Activated CD8-positive, alpha-beta T cell treated with anti-CD3 and anti-CD28 coated beads for 36 hours (primary cell): ENCODE measurements at regions not wholly inside any gene's neighbourhood (a gene's known extent, or its start where the extent isn't known, plus 50 kb on each side); places are given as distances from the start of the nearest gene placed in this dataset.

Experiments
- ATAC-seq: fragments of 200-7000 bp; cut with Tn5 transposase; one replicate; pipeline ENCODE4 v1.10.0; 2021; ENCODE audit warnings: mild to moderate bottlenecking, moderate library complexity
- CTCF ChIA-PET: fragments of 350-600 bp; sonication (Branson Sonifier 250); formaldehyde crosslinking; loops from one replicate; lab custom pipeline; 2021; ENCODE audit warnings: antibody characterized with exemption; lab: Charles Lee
- POLR2A ChIA-PET: fragments of 350-600 bp; sonication (Branson Sonifier 250); formaldehyde crosslinking; loops from one replicate; lab custom pipeline; 2021; ENCODE audit warnings: antibody characterized with exemption; lab: Charles Lee
- DNase-seq: peaks from one replicate; pipeline ENCODE4 v3.0.0-alpha.2; 2020
- H3K27ac Mint-ChIP-seq: one replicate; pipeline ENCODE4 v1.8.0; 2021; ENCODE audit warnings: mild to moderate bottlenecking, mixed read lengths
- H3K27me3 Mint-ChIP-seq: one replicate; pipeline ENCODE4 v1.8.0; 2021; ENCODE audit warnings: mixed read lengths
- H3K36me3 Mint-ChIP-seq: one replicate; pipeline ENCODE4 v1.8.0; 2021; ENCODE audit warnings: low read depth, mixed read lengths
- H3K4me1 Mint-ChIP-seq: one replicate; pipeline ENCODE4 v1.8.0; 2021; ENCODE audit warnings: low read depth, mixed read lengths
- H3K4me3 Mint-ChIP-seq: one replicate; pipeline ENCODE4 v1.8.0; 2021; ENCODE audit warnings: mild to moderate bottlenecking, moderate library complexity, mixed read lengths
- H3K9me3 Mint-ChIP-seq: one replicate; pipeline ENCODE4 v1.8.0; 2021; ENCODE audit warnings: mixed read lengths
- CTCF ChIP-seq: fragments of 200-600 bp; IDR thresholded peaks from one replicate; pipeline ENCODE4 v1.8.0; 2022; ENCODE audit warnings: antibody characterized with exemption, mild to moderate bottlenecking
- intact Hi-C: fragments of 100-400 bp; cut with micrococcal nuclease; formaldehyde crosslinking; loops from one replicate; pipeline ENCODE4 v1.10.0; 2022

GRCh38 chr13:90091611-90092010, 1255.9 kb upstream of the MIR17HG start:
- POLR2A ChIA-PET, result no interaction called here
- CTCF ChIA-PET, result no interaction called here
- no peaks in the 10 kb centered on the region for H3K27me3 Mint-ChIP-seq
- H3K4me1 Mint-ChIP-seq, result no peaks in the 10 kb centered on the region
- H3K36me3 Mint-ChIP-seq, result no peaks in the 10 kb centered on the region
- intact Hi-C loops, result no loop called here
- ATAC-seq (no peak), DNase-seq (no peak)
- H3K27ac Mint-ChIP-seq, result no peak overlapping the region
- TF ChIP-seq CTCF, result no peak
- H3K9me3 Mint-ChIP-seq, result peaks cover 10% of the 10 kb centered on the region
- H3K4me3 Mint-ChIP-seq, result no peak overlapping the region

GRCh38 chr13:90094357-90094756, 1253.1 kb upstream of the MIR17HG start:
- no peak overlapping the region for H3K27ac Mint-ChIP-seq
- POLR2A ChIA-PET, result no interaction called here
- intact Hi-C loops, result no loop called here
- H3K36me3 Mint-ChIP-seq, result no peaks in the 10 kb centered on the region
- no peak for DNase-seq
- no peak for ATAC-seq
- no peaks in the 10 kb centered on the region for H3K4me1 Mint-ChIP-seq
- no peak for TF ChIP-seq CTCF
- CTCF ChIA-PET, result no interaction called here
- no peak overlapping the region for H3K4me3 Mint-ChIP-seq
- no peaks in the 10 kb centered on the region for H3K27me3 Mint-ChIP-seq
- H3K9me3 Mint-ChIP-seq, result peaks cover 10% of the 10 kb centered on the region

- no peaks in the 10 kb centered on the region for H3K27me3 Mint-ChIP-seq
- peaks cover 18% of the 10 kb centered on the region for H3K9me3 Mint-ChIP-seq
- DNase-seq (no peak), ATAC-seq (no peak)
- H3K36me3 Mint-ChIP-seq, result no peaks in the 10 kb centered on the region
- H3K4me1 Mint-ChIP-seq, result no peaks in the 10 kb centered on the region
- H3K4me3 Mint-ChIP-seq, result no peak overlapping the region
- POLR2A ChIA-PET, result no interaction called here
- H3K27ac Mint-ChIP-seq, result no peak overlapping the region
- no peak for TF ChIP-seq CTCF
- CTCF ChIA-PET, result no interaction called here
- intact Hi-C loops, result no loop called here
Observed at GRCh38 chr13:90098577-90098976, 1248.9 kb upstream of the MIR17HG start.

GRCh38 chr13:90099847-90100246, 1247.6 kb upstream of the MIR17HG start:
- H3K36me3 Mint-ChIP-seq, result no peaks in the 10 kb centered on the region
- ATAC-seq, result no peak
- intact Hi-C loops, result no loop called here
- peaks cover 20% of the 10 kb centered on the region for H3K9me3 Mint-ChIP-seq
- no peaks in the 10 kb centered on the region for H3K4me1 Mint-ChIP-seq
- no peak for TF ChIP-seq CTCF
- ChIA-PET CTCF (no interaction called here), POLR2A (no interaction called here)
- H3K27me3 Mint-ChIP-seq, result no peaks in the 10 kb centered on the region
- H3K27ac Mint-ChIP-seq, result no peak overlapping the region
- H3K4me3 Mint-ChIP-seq, result no peak overlapping the region
- no peak for DNase-seq

GRCh38 chr13:90103099-90103784, 1244.2 kb upstream of the MIR17HG start:
- POLR2A ChIA-PET, result no interaction called here
- H3K9me3 Mint-ChIP-seq, result peaks cover 25% of the 10 kb centered on the region
- no peak overlapping the region for H3K27ac Mint-ChIP-seq
- CTCF ChIA-PET, result no interaction called here
- peaks cover 2% of the 10 kb centered on the region for H3K36me3 Mint-ChIP-seq
- ATAC-seq (no peak), DNase-seq (no peak)
- intact Hi-C loops, result no loop called here
- no peaks in the 10 kb centered on the region for H3K4me1 Mint-ChIP-seq
- H3K4me3 Mint-ChIP-seq, result no peak overlapping the region
- no peak for TF ChIP-seq CTCF
- no peaks in the 10 kb centered on the region for H3K27me3 Mint-ChIP-seq
